Activated naive CD4-positive, alpha-beta T cell treated with anti-CD3 and anti-CD28 coated beads, Interleukin-2, amount 50 U/mL, for 24 hours (primary cell): ENCODE measurements at regions not wholly inside any gene's neighbourhood (a gene's known extent, or its start where the extent isn't known, plus 50 kb on each side); places are given as distances from the start of the nearest gene placed in this dataset.

Experiments used
- H3K27ac Mint-ChIP-seq: one replicate; pipeline ENCODE4 v1.8.0; 2021; ENCODE audit warnings: mild to moderate bottlenecking, mixed read lengths
- H3K27me3 Mint-ChIP-seq: one replicate; pipeline ENCODE4 v1.8.0; 2021; ENCODE audit warnings: mixed read lengths
- H3K36me3 Mint-ChIP-seq: one replicate; pipeline ENCODE4 v1.8.0; 2021; ENCODE audit warnings: mixed read lengths
- H3K4me1 Mint-ChIP-seq: one replicate; pipeline ENCODE4 v1.8.0; 2021; ENCODE audit warnings: mixed read lengths
- H3K4me3 Mint-ChIP-seq: one replicate; pipeline ENCODE4 v1.8.0; 2021; ENCODE audit warnings: mild to moderate bottlenecking, mixed read lengths
- H3K9me3 Mint-ChIP-seq: one replicate; pipeline ENCODE4 v1.8.0; 2021; ENCODE audit warnings: mixed read lengths

DNA sequence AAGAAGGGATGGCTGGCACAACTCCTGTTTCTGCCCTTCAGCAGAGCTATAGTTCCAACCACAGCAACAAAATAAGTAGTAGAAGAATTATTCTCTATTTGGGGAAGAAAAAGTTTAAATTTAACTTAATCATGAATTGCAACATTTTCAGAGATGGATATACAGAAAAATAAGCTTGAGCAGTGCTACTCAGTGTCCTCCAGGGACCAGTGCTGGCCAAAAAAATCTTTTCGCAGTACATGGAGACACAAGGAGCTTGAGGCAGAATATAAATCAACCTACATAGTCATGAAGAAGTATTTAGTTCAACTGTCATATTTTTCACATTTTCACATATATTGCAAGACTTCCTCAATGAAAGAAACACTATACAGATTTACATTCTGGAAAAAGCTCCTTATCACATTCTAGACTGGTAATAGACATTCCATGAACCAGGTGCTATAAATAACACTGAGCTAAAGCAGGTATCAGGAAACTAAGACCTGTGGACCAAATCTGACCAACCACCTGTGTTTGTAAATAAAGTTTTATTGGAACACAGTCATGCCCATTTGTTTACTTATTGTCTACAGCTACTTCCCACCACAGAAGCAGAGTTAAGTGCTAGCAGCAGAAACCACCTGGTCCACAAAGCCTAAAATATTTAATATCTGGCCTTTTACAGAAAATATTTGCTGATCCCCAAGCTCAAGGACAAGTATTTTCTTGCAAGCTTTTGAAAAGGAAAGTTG, 101.9 kb downstream of the RGS21 start:
- Mint-ChIP-seq H3K27me3 (peaks cover 8% of the 10 kb centered on the region), H3K9me3 (no peaks in the 10 kb centered on the region), H3K27ac (no peak overlapping the region), H3K4me3 (no peak overlapping the region), H3K4me1 (no peaks in the 10 kb centered on the region), H3K36me3 (no peaks in the 10 kb centered on the region)

DNA sequence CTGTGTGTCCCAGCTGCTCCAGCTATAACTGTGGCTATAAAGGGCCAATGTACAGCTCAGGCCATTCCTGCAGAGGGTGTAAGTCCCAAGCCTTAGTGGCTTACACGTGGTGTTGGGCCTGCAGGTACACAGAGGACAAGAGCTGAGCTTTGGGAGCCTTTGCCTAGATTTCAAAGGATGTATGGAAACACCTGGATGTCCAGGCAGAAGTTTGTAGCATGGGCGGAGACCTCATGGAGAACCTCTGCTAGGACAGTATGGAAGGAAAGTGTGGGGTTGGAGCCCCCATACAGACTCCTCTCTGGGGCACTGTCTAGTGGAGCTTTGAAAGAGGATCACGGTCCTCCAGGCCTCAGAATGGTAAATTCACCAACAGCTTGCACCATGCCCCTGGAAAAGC, 113.9 kb downstream of the RGS21 start:
- Mint-ChIP-seq H3K4me3 (no peak overlapping the region), H3K27me3 (peaks cover 7% of the 10 kb centered on the region), H3K4me1 (no peaks in the 10 kb centered on the region), H3K9me3 (no peaks in the 10 kb centered on the region), H3K36me3 (no peaks in the 10 kb centered on the region), H3K27ac (no peak overlapping the region)

DNA sequence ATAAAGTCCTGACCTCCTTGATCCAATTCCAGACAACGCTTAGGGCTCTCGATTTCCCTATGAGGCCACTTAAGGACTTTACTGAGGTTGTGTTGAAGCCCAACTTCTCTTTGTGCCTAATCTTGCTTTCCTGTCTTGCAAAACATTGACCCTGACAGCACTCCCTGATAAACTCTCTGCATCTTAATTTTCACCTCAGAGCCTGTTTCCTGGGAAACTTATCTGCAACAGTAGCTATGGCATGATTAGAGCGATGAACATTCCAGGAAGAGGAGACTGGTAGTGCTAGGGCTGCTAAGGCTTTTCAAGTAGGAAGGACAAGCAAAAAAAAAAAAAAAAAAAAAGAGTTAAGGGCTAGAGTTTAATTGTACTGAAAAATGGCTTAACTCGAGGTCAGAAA, 118.9 kb downstream of the RGS21 start:
- Mint-ChIP-seq H3K27ac (no peak overlapping the region), H3K36me3 (no peaks in the 10 kb centered on the region), H3K9me3 (no peaks in the 10 kb centered on the region), H3K27me3 (peaks cover 11% of the 10 kb centered on the region), H3K4me1 (no peaks in the 10 kb centered on the region), H3K4me3 (no peak overlapping the region)

DNA sequence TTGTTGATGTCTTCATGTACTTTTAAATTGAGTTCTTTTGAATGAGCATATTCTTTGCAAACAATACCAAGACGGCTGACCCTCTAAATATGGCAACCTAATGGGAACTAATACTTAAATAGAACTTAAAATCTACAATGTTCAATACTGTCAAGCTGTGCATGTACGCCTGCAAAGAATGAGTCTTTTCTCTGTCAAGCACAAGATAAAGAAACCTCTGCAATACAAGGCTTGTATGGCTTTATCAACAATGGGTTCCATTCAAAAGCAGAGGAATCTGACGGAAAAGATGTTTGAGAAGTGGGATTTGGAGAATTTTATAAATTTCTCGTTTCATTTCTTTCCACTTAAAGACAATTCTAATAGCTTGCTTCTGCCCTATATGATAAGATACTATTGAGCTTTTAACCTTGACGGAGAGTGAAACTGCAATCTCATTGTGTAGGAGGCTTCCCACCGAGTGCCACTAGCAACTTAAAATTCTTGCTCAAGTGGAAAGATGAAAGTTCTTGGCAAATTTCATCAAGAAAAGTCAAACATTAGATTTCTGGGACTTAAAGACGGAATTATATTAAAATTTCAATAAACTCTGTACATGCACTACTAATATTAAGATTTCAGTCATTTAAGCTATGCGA, 119.8 kb downstream of the RGS21 start:
- Mint-ChIP-seq H3K9me3 (no peaks in the 10 kb centered on the region), H3K4me1 (no peaks in the 10 kb centered on the region), H3K36me3 (no peaks in the 10 kb centered on the region), H3K27ac (no peak overlapping the region), H3K27me3 (peaks cover 11% of the 10 kb centered on the region), H3K4me3 (no peak overlapping the region)

DNA sequence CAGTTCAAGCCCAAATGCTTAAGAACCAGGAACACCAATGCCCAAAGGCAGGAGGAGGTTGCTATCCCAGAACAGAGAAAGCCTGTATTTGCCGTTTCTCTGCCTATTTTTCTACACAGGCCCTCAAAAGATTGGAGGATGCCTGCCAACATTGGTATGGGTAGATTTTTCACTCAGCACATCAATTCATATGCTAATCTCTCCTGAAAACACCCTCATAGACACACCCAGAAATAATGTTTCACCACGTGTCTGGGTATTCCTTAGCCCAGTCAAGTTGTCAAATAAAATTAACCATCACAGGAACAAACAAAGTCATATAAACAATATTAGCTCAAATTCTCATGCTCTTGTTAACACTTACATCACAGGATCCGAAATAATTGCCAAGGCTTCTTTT, 121.9 kb downstream of the RGS21 start:
- H3K27me3 Mint-ChIP-seq = peaks cover 8% of the 10 kb centered on the region
- no peaks in the 10 kb centered on the region for H3K36me3 Mint-ChIP-seq
- no peak overlapping the region for H3K4me3 Mint-ChIP-seq
- no peaks in the 10 kb centered on the region for H3K4me1 Mint-ChIP-seq
- no peaks in the 10 kb centered on the region for H3K9me3 Mint-ChIP-seq
- H3K27ac Mint-ChIP-seq = no peak overlapping the region

DNA sequence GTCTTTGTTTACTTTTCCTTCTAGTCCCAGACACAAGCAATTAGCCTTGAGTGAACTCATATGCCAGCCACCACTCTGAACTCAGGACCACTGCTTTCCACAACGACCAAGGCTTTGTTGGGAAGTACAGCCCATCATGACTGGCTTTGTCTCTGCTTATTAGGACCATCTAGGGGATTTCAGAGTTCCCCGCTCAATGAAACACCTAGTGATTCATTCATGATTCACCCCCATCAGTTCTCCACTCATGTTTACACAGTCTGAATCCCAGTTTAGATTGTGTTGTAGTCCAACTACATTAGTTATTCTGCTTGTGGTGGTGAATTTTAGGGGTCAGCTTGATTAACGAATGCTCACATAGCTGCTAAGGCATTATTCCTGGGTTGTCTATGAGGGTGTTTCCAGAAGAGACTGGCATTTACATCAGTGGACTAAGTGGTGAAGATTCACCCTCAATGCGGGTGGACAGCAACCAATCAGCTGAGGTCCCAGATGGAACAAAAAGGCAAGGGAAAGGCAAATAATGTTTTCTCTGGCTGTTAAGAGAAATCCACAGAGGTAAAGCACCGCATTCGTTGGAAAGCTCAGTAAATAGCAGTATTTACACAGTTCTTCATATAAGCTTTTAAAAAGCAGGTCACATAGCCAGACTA, 122.7 kb downstream of the RGS21 start:
- Mint-ChIP-seq H3K36me3 (no peaks in the 10 kb centered on the region), H3K4me3 (no peak overlapping the region), H3K27ac (no peak overlapping the region), H3K27me3 (peaks cover 4% of the 10 kb centered on the region), H3K4me1 (no peaks in the 10 kb centered on the region), H3K9me3 (no peaks in the 10 kb centered on the region)

DNA sequence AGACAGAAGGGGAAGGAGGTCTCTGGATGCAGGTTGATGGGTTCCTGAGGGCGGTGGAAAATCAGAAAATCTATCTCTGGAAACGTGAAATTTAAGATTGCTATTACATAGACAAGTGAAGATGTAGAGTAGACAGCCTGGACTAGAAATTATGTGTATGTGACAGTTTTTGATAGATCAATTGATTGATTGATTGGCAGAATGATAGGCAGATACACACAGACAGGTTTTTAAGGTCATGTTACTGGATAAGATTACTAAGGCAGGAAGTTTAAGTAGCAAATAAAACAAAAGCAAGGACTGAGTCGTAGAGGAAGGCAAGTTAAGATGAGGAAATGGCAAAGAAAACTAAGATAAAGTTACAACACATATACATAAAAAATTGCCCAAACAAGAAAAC, 124.7 kb downstream of the RGS21 start:
- Mint-ChIP-seq H3K27ac (no peak overlapping the region), H3K9me3 (no peaks in the 10 kb centered on the region), H3K27me3 (peaks cover 2% of the 10 kb centered on the region), H3K4me3 (no peak overlapping the region), H3K4me1 (no peaks in the 10 kb centered on the region), H3K36me3 (no peaks in the 10 kb centered on the region)

DNA sequence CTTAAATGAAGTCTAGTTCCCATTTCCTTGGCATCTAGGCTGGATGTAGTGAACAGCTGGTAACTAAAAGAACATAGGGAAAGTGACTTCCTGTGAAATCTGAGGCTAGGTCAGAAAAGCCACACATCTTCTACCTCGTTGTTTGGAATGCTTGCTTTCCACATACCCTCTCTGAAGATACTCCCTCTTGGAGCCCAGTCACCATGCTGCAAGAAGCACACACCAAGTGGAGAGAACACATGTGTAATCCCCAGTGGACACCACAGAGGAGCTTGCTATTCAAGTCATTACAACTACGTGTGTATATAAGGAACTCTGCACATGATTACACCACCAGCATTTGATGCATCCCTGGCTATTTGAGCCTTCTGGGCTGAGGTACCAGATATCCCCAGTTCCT, 125.9 kb downstream of the RGS21 start:
- Mint-ChIP-seq H3K36me3 (no peaks in the 10 kb centered on the region), H3K27me3 (peaks cover 4% of the 10 kb centered on the region), H3K4me1 (no peaks in the 10 kb centered on the region), H3K9me3 (no peaks in the 10 kb centered on the region), H3K27ac (no peak overlapping the region), H3K4me3 (no peak overlapping the region)

DNA sequence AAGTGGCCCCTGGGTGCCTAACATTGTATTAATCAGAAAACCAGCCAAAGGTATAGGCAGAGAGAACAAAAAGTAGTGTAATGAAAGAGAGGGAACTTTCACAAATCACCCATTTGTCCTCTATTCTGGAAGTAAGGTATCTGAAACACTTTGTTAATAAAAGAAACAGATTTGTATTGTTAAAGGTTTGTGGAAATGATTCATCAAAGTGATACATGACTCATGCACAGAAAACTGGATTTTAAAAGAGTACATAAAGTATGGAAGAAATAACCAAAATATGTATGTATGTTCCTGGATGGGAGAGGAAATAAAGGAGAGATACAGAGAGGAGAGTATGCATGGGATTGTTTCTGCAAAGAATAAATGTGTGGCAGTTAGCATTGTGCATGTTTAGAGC, 126.8 kb downstream of the RGS21 start:
- H3K4me3 Mint-ChIP-seq = no peak overlapping the region
- no peaks in the 10 kb centered on the region for H3K4me1 Mint-ChIP-seq
- peaks cover 3% of the 10 kb centered on the region for H3K27me3 Mint-ChIP-seq
- no peaks in the 10 kb centered on the region for H3K36me3 Mint-ChIP-seq
- H3K9me3 Mint-ChIP-seq = no peaks in the 10 kb centered on the region
- no peak overlapping the region for H3K27ac Mint-ChIP-seq

DNA sequence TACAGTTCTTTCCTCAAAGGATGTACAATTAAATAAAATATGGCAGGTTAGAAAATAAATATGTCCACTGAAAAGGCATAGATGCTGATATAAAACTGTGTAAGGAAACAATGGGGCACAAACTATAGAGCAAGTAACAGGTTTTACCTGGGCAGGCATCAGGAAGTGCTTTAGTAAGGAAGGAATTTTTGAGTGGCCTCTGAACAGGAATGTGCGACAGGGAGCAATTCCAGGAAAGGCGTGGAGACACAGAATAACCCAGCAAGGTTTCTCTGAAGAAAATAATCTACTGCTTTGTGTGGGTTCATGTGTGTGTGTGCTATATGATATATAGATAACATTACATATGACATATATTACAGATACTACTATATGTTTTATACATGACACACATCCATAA, 128.4 kb downstream of the RGS21 start:
- no peaks in the 10 kb centered on the region for H3K36me3 Mint-ChIP-seq
- H3K9me3 Mint-ChIP-seq = no peaks in the 10 kb centered on the region
- H3K27me3 Mint-ChIP-seq = peaks cover 6% of the 10 kb centered on the region
- H3K4me3 Mint-ChIP-seq = no peak overlapping the region
- H3K27ac Mint-ChIP-seq = no peak overlapping the region
- no peaks in the 10 kb centered on the region for H3K4me1 Mint-ChIP-seq

DNA sequence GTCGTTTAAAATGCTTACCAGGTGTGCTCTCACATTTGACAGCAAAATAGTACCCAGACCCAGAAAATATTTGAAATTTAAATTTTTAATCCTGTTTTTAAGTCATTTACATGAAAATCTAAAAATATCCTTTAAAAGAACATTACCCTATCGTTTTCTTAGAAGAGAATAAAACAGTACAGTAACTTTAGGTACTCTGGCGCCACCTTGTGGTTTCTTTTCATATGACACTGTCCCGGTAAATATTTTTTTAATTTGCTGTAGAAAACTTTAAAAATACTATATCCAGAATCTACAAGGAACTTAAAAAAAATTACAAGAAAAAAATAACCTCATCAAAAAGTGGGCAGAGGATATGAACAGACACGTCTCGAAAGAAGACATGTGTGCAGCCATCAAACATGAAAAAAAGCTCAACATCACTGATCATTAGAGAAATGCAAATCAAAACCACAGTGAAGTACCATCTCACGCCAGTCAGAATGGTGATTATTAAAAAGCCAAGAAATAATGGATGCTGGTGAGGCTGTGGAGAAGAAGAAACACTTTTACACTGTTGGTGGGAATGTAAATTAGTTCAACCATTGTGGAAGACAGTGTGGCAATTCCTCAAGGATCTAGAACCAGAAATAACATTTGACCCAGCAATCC, 129.2 kb downstream of the RGS21 start:
- no peak overlapping the region for H3K27ac Mint-ChIP-seq

DNA sequence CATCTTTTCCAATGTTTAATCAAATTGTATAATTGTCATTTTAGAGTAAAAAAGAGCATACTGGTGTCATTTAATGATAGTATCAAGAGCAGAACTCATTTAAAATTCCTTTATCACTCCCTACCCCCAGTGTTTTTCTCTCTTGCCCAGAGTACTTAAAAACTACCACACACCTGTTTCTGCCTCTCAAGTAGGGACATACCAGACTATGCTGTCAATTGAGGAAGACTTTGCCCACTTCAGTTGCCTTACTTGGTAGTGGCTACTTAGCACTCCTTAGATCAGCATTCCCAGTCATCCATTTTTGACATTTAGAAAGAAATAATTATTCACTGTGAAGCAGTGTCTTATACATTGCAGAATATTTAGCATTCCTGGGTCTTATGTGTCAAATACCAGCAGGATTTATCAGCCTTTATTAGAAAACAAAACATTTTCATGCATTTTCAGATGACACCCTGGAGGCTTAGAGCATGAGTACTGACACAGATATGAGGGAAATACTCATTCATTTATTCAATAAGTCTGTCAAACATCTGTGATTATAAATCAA, 127.5 kb upstream of the RGS1 start:
- peaks cover 8% of the 10 kb centered on the region for H3K27me3 Mint-ChIP-seq
- H3K36me3 Mint-ChIP-seq = no peaks in the 10 kb centered on the region
- H3K4me1 Mint-ChIP-seq = no peaks in the 10 kb centered on the region
- H3K4me3 Mint-ChIP-seq = no peak overlapping the region
- no peaks in the 10 kb centered on the region for H3K9me3 Mint-ChIP-seq
- H3K27ac Mint-ChIP-seq = no peak overlapping the region

More for the DNA sequence above, 129.2 kb downstream of the RGS21 start:
- H3K4me3 Mint-ChIP-seq = no peak overlapping the region
- H3K4me1 Mint-ChIP-seq = no peaks in the 10 kb centered on the region
- H3K27me3 Mint-ChIP-seq = peaks cover 6% of the 10 kb centered on the region
- H3K9me3 Mint-ChIP-seq = no peaks in the 10 kb centered on the region
- H3K36me3 Mint-ChIP-seq = no peaks in the 10 kb centered on the region

DNA sequence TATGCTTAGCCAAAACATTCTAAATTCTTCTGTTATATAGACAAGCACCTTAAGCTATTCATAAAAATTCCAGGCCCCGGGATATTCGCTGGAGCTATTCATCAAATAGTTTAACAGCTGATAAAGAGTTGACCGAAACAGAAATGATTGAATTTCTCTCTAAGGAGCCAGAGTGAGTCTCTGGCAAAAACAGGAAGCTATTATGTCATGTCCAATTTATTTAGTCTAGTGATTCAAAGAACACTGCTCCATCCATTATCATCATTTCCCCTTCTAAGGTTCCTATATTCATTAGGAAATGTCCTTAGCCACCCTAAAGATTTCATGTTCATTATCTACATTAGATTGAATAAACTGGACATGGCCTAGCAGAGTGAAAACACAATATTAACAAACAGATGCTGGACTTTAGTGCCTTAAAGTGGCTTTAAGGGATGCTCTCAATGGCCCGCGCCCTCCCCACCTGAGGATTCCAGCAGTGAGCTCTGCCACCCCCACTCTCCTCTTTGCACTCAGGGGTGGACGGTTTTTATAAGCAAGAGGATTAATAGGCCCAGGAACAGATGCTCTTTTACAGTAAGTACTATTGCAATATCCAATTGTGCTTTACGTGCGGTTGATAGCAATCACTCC, 122.1 kb upstream of the RGS1 start:
- Mint-ChIP-seq H3K27me3 (peaks cover 9% of the 10 kb centered on the region), H3K36me3 (no peaks in the 10 kb centered on the region), H3K4me3 (no peak overlapping the region), H3K4me1 (no peaks in the 10 kb centered on the region), H3K27ac (no peak overlapping the region), H3K9me3 (no peaks in the 10 kb centered on the region)

DNA sequence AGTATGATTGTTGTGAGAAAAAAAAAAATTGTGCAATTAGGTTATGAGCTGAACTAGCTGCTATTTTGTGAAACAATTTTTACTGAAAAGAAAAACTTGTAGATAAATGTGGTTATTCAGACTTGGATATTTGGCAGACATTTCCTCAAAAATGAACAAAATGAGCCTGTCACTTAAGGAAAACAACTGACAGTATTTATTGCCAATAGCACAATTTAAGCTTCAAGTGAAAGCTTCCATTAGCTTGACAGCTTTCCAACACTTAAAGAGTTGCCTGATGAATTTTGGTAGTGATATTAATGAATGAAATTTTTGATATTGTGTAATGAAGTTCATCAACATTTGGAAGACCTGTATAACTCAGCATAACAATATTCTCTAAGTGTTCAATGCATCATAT, 116.1 kb upstream of the RGS1 start:
- Mint-ChIP-seq H3K27ac (no peak overlapping the region), H3K27me3 (peaks cover 12% of the 10 kb centered on the region), H3K9me3 (no peaks in the 10 kb centered on the region), H3K36me3 (no peaks in the 10 kb centered on the region), H3K4me1 (no peaks in the 10 kb centered on the region), H3K4me3 (no peak overlapping the region)

DNA sequence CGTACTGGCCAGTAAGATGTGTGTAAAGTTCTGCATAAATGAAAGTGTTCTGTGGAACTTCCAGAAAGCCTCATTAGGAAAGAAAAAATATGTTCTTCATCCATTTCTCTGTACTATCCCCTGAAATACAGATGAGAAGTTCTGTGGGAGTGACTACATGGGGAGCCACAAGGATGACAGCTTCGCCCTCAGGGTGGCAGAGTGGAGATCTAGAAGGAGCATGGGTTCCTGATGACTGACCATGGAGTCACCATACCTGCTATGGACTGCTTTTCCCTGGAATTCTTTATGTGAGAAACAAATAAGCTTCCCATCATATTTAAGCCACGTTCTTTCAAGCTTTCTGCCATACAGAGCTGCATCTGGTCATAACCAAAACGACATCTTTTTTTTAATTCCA, 113.9 kb upstream of the RGS1 start:
- H3K4me3 Mint-ChIP-seq = no peak overlapping the region
- no peak overlapping the region for H3K27ac Mint-ChIP-seq
- H3K27me3 Mint-ChIP-seq = peaks cover 19% of the 10 kb centered on the region
- no peaks in the 10 kb centered on the region for H3K36me3 Mint-ChIP-seq
- no peaks in the 10 kb centered on the region for H3K9me3 Mint-ChIP-seq
- no peaks in the 10 kb centered on the region for H3K4me1 Mint-ChIP-seq
